ENCODE measurements at regions not wholly inside any gene's neighbourhood (a gene's known extent, or its start where the extent isn't known, plus 50 kb on each side); places are given as distances from the start of the nearest gene placed in this dataset.

DNA sequence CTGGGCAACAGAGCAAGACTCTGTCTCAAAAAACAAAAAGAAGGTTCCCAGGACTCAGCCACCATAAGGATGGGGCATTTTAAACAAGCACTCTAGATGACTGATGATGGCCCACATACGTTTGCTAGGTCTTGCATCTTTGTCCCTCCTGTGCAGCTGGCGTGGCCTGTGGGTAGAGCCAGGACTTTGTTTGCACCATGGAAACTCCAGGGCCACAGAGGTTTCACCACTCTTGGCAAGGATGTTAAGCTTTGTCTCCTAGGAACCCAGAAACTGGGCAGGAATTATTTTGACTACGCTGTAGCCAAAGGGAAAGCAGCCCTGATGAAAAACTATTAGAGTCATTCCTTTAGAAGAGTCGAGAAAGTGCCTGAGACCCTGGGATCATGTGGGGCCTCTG is 54.1 kb upstream of the CALM2 start:
- no peaks in the 10 kb centered on the region for H4K20me1 ChIP-seq (ENCODE audit: control insufficient read depth, insufficient read depth, low read length, poor library complexity, severe bottlenecking)
- no peak overlapping the region for H3K4me3 Mint-ChIP-seq
- peaks cover 6% of the 10 kb centered on the region for H3K27me3 Mint-ChIP-seq
- intact Hi-C loops (cut with micrococcal nuclease), result no loop called here
- no peaks in the 10 kb centered on the region for H3K36me3 ChIP-seq (replicated peaks in 1 of 2; ENCODE audit: control extremely low read depth in 1 of 2, control insufficient read depth in 1 of 2, extremely low read depth in 1 of 2, insufficient read depth in 2 of 2, low read length in 1 of 2)
- no peaks in the 10 kb centered on the region for H3K27me3 ChIP-seq (replicated peaks in 1 of 4; ENCODE audit: control extremely low read depth in 1 of 4, control insufficient read depth in 3 of 4, insufficient read depth in 4 of 4, low read length in 3 of 4)
- H3K4me2 ChIP-seq (replicated peaks; ENCODE audit: low read depth, low read length, poor library complexity, severe bottlenecking), result no peak overlapping the region
- H3K4me1 ChIP-seq (ENCODE audit: control insufficient read depth in 2 of 2, insufficient read depth in 2 of 2, low read length in 2 of 2), result peaks cover 10 to 11% of the 10 kb centered on the region in 2 donors
- H3K27ac ChIP-seq (ENCODE audit: low read length in 2 of 2), result no peak overlapping the region
- H3K27ac Mint-ChIP-seq, result no peak overlapping the region
- peaks cover 13% of the 10 kb centered on the region for H3K4me1 Mint-ChIP-seq
- peaks cover 0 to 3% (median 0%) of the 10 kb centered on the region in 3 donors for H3K9me3 ChIP-seq (ENCODE audit: control extremely low read depth in 1 of 3, control insufficient read depth in 2 of 3, insufficient read depth in 1 of 3, low read length in 2 of 3)
- ChIA-PET POLR2A (no interaction called here), CTCF (no interaction called here)
- DNase-seq, result no peak
- no peaks in the 10 kb centered on the region for H3K9me3 Mint-ChIP-seq (ENCODE audit: insufficient read depth)
- ATAC-seq (ENCODE audit: low read depth), result no peak
- H3K79me2 ChIP-seq (ENCODE audit: control insufficient read depth, insufficient read depth, low read length), result no peaks in the 10 kb centered on the region
- WGBS (ENCODE audit: insufficient coverage), result 91% methylated on average over 4 of the region's 4 CpGs
- no peak overlapping the region for H2AFZ ChIP-seq (ENCODE audit: insufficient read depth, low read depth, low read length, poor library complexity, severe bottlenecking)
- H3K4me3 ChIP-seq (ENCODE audit: control extremely low read depth in 1 of 5, extremely low read depth in 1 of 5, insufficient read depth in 1 of 5, low read depth in 2 of 5, low read length in 4 of 5), result no peak overlapping the region
- no peak for TF ChIP-seq EZH2 (IDR thresholded peaks at IDR 0.05; ENCODE audit: borderline replicate concordance, insufficient read depth, low read depth, low read length, poor library complexity, severe bottlenecking)
- no peak for TF ChIP-seq CTCF (IDR thresholded peaks at IDR 0.05)
- H3K9ac ChIP-seq (ENCODE audit: low read length), result no peak overlapping the region

- Histone ChIP-seq H4K20me1 (ENCODE audit: control insufficient read depth, insufficient read depth, low read length, poor library complexity, severe bottlenecking) (no peaks in the 10 kb centered on the region), H3K9me3 (ENCODE audit: control extremely low read depth in 1 of 3, control insufficient read depth in 2 of 3, insufficient read depth in 1 of 3, low read length in 2 of 3) (peaks cover 0 to 5% (median 0%) of the 10 kb centered on the region in 3 donors), H3K27ac (ENCODE audit: low read length in 2 of 2) (no peak overlapping the region), H2AFZ (ENCODE audit: insufficient read depth, low read depth, low read length, poor library complexity, severe bottlenecking) (no peak overlapping the region), H3K4me2 (replicated peaks; ENCODE audit: low read depth, low read length, poor library complexity, severe bottlenecking) (no peak overlapping the region), H3K4me1 (ENCODE audit: control insufficient read depth in 2 of 2, insufficient read depth in 2 of 2, low read length in 2 of 2) (peaks cover 10 to 11% of the 10 kb centered on the region in 2 donors), H3K27me3 (replicated peaks in 1 of 4; ENCODE audit: control extremely low read depth in 1 of 4, control insufficient read depth in 3 of 4, insufficient read depth in 4 of 4, low read length in 3 of 4) (no peaks in the 10 kb centered on the region), H3K36me3 (replicated peaks in 1 of 2; ENCODE audit: control extremely low read depth in 1 of 2, control insufficient read depth in 1 of 2, extremely low read depth in 1 of 2, insufficient read depth in 2 of 2, low read length in 1 of 2) (no peaks in the 10 kb centered on the region), H3K9ac (ENCODE audit: low read length) (no peak overlapping the region), H3K4me3 (ENCODE audit: control extremely low read depth in 1 of 5, extremely low read depth in 1 of 5, insufficient read depth in 1 of 5, low read depth in 2 of 5, low read length in 4 of 5) (no peak overlapping the region), H3K79me2 (ENCODE audit: control insufficient read depth, insufficient read depth, low read length) (no peaks in the 10 kb centered on the region)
- H3K27me3 Mint-ChIP-seq, result no peaks in the 10 kb centered on the region
- TF ChIP-seq EZH2 (IDR thresholded peaks at IDR 0.05; ENCODE audit: borderline replicate concordance, insufficient read depth, low read depth, low read length, poor library complexity, severe bottlenecking), result no peak
- TF ChIP-seq CTCF (IDR thresholded peaks at IDR 0.05), result no peak
- H3K27ac Mint-ChIP-seq, result no peak overlapping the region
- peaks cover 17% of the 10 kb centered on the region for H3K4me1 Mint-ChIP-seq
- H3K9me3 Mint-ChIP-seq (ENCODE audit: insufficient read depth), result no peaks in the 10 kb centered on the region
- ATAC-seq (ENCODE audit: low read depth), result no peak
- ChIA-PET POLR2A (interaction anchor here (0.9 kb wide), 1 partner anchor 83 kb away, joined by 3 read pairs; no protein-coding TSS in a partner anchor), CTCF (no interaction called here)
- no peak overlapping the region for H3K4me3 Mint-ChIP-seq
- WGBS (ENCODE audit: insufficient coverage), result 96% methylated on average over 4 of the region's 9 CpGs
- intact Hi-C loops (cut with micrococcal nuclease), result no loop called here
- DNase-seq, result no peak
These were observed 51.4 kb upstream of the CALM2 start for GRCh38 chr2:47227532-47228279.
